ENCODE measurements at regions not wholly inside any gene's neighbourhood (a gene's known extent, or its start where the extent isn't known, plus 50 kb on each side); places are given as distances from the start of the nearest gene placed in this dataset.
"Not testable (repeated sequence)": the region's sequence is repeated elsewhere in the genome, so short reads cannot be mapped to it uniquely, and the experiment has no call there.

DNA sequence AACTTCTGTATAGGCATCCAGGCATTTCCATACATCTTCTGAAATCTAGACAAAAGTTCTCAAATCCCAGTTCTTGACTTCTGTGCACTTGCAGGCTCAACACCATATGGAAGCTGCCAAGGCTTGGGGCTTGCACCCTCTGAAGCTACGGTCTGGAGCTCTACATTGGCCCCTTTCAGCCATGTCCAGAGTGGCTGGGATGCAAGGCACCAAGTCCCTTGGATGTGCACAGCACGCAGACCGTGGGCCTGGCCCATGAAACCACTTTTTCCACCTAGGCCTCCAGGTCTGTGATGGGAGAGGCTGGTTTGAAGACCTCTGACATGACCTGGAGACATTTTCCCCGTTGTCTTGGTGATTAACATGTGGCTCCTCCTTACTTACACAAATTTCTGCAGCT is 1645.1 kb downstream of the REEP3 start:
- no peak for DNase-seq (ENCODE audit: low read depth)

- no peak for DNase-seq (ENCODE audit: low read depth)
Measured at GRCh38 chr10:65172249-65172648, 1651.0 kb downstream of the REEP3 start.

- DNase-seq (ENCODE audit: low read depth) = no peak
Measured at GRCh38 chr10:65176994-65177393, 1655.8 kb downstream of the REEP3 start.

DNA sequence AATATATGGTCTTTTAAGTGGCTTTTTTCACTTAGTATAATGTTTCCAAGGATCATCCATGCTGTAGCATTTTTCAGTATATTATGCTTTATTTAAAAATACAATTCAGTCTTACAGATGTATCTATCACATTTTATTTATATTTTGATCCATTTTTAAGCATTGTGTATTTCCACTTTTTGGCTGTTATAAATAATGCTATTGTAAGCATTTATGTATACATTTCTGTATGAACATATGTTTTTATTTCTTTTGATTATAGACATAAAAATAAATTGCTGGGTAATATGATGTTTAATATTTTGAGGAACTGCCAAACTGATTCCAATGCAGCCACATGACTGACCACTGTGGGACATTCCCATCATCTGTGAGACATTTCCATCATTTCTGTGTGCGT is 1662.0 kb downstream of the REEP3 start:
- no peak for DNase-seq (ENCODE audit: low read depth)

GRCh38 chr10:65186668-65187067 is 1665.5 kb downstream of the REEP3 start:
- not testable (repeated sequence) for DNase-seq (ENCODE audit: low read depth)

DNA sequence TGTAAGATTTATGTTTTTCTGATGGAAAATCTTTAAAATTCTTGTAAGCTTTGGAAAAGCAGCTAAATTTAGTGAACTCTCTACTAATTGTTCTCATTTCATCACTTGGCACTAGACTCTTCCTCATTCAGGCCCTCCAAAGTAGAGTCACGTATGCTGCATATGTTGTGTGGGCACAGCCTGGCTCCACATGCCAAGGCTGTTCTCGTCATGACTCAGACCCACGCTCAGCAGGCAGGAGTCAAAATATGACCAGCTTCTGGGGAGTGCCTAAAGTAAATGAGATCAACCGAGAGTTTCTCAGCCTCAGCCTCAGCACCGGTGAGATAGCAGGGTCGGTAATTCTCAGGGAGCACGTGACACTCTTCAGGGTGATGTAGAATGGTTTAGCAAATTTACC is 1672.9 kb downstream of the REEP3 start:
- no peak for DNase-seq (ENCODE audit: low read depth)

DNA sequence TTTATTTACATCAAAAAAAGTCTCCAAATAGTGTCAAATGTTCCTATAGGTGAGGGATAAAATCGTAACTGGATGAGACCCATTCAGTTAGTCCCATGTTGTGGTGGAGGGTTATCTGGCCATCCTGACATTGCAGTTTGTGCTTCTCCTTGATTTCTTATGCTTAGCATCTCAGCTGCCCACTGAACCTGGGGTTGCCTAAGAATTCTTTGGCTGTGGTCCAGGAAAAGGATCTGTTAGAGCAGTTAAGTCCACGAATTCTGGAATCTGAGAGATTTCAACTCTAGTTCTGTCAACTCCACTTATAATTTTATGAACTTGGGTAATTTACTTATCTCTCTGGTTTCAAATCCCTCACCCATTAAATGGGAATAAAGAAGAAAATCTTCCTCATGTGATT is 1673.4 kb downstream of the REEP3 start:
- no peak for DNase-seq (ENCODE audit: low read depth)

DNA sequence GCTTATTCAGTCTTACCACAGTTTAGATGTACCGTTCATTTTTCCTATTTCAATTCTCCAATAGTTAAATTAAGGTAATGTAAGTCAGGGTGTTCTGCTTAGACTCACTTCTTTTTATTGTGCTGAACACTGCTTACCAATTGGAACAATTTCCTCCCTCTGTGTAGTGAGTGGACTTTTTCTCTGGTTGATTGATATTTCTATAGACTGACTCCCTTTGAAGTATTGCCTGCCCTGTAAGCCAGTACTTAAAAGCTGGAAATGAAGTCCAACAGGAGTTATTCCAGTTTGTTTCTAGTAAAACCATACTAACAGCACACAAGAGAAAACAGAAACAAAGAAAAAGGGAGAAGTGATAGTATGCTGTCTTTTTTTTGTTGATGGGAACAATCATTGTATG is 1674.9 kb downstream of the REEP3 start:
- DNase-seq (ENCODE audit: low read depth) = no peak

DNA sequence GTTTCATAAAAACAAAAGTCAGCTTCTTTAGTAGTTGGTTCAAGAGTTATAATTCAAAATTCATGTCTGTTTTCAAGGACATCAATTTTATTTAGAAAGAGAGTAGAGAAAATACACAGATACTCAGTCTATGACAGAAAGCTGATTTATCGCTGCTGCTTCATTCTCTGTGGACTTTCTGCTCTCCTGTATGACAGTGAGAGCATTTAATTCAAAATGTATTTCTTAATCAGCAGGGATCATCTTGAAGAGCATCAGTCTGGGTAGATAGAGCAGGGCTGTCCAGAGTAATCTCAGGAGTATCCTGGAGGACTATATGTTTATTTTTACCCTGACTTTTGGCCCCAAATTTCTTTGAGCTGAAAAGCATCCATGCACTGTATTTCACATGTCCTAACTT is 1676.7 kb downstream of the REEP3 start:
- no peak for DNase-seq (ENCODE audit: low read depth)

DNA sequence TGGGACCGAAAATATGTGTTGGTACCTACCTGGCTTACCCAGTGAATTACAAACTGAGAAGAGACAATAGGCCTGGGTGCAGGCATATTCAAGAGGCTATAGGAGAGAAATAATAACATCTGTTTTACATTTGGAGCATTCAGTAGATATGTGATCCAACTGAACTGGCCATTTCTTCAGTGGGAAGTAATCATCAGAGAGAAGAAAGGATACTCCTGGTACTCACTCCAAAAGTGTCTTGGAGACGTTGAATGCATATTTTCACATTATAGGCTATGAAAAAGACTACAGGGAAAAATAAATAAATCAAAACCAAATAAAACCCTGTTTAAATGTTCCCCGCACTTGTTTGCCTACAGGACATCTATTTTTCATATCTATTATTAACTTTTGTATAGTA is 1680.3 kb downstream of the REEP3 start:
- no peak for DNase-seq (ENCODE audit: low read depth)

- DNase-seq (ENCODE audit: low read depth) = no peak
Measured at GRCh38 chr10:65204999-65205398, 1683.8 kb downstream of the REEP3 start.

- DNase-seq (ENCODE audit: low read depth) = no peak
Measured at GRCh38 chr10:65213170-65213569, 1692.0 kb downstream of the REEP3 start.

DNA sequence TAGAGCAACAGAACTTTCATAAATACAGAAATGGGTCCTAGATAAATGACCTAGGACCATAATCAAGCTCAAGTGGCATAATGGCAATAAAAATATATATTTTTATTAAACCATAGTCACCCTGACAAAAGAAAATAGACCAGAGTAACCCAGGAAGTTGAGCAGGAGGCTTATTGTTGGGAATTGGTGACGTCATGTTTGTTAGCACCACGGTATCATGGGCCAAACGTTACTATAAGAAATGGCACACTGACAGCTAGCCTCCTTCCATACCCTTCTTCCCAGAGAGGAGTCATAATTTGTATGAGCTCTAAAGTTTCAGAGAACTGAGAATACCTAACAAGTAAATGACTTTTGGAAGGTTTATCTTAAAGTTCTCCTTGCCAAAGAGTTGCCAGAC is 1698.2 kb downstream of the REEP3 start:
- no peak for DNase-seq (ENCODE audit: low read depth)

DNA sequence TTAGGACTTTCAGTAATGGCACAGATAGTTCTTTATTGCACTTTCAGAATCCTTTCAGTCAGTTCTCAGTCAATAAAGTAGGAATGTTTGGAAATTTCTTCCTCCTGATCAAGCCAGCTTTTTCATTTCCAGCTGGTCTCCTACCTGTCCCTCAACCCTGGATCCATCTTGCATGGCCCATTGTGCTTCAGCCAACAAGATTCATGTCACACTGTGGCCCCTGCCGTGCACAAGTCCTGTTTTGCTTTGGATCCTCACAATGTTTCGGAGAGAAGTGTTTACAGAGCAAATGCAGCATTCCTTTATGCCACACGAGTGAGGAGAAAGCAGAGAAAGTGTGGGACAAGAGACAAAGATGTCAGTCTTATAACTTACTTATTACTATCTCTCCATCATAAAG is 1694.7 kb upstream of the LRRTM3 start:
- DNase-seq (ENCODE audit: low read depth) = no peak

GRCh38 chr10:65234261-65234660 is 1691.6 kb upstream of the LRRTM3 start:
- no peak for DNase-seq (ENCODE audit: low read depth)

- no peak for DNase-seq (ENCODE audit: low read depth)
Measured at GRCh38 chr10:65235266-65235665, 1690.6 kb upstream of the LRRTM3 start.

DNA sequence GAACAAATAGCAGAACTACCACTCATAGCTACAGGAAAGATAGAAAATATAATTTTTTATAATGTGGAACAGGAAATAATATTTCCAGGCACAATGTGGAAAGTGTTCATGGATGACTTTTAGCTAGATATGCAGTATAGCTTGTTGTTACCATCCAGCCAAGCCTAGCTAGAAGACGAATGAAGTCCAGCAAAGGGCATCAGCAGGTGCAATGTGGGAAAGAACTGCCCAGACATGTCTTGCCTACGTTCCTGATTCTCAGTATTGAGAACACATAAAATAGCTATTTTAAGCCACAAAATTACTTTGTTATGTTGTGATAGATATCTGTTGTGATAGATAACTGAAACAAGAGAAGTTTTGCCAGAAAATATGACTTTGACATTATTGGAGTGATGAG is 1690.0 kb upstream of the LRRTM3 start:
- DNase-seq (ENCODE audit: low read depth) = no peak

DNA sequence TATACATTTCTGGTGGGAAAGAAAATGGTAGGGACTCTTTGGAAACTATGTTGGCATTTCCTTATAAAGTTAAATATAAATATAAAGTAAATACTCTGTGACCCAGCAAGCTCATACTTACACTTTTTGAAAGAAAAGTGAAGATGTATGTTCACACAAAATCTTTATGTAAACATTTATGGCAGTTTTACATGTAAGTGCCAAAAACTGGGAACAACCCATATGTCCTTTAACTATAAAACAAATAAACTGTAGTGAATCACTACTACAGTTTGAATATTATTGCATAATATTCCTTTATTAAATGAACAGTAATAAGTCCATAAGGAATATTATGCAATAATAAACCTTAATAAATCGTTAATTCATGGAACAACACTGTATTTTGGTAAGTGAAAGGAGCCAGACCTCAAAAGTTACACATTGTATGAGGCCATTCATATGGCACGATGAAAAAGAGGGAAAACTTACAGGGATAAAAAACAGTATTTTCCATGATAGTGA is 1660.3 kb upstream of the LRRTM3 start:
- no peak for DNase-seq (ENCODE audit: low read depth)

GRCh38 chr10:65269551-65269950 is 1656.3 kb upstream of the LRRTM3 start:
- not testable (repeated sequence) for DNase-seq (ENCODE audit: low read depth)

DNA sequence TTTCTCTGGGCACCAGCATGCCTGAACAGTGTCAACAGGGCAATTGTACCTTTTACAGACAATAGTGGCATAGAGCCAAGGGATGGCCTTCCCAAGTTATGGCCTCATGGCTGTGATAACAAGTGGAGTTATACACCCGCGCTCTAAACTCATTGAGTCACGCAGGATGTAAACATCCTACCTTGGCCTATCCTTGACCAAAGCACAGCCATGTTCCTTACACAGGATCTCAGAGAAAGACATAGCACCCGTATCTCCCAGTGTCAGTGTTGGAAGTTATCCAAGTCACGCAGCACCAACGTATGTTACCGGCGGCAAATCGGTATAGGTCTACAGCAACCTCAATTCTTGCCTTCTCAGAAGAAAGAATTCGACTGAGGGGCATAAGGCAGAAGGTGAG is 1654.9 kb upstream of the LRRTM3 start:
- DNase-seq (ENCODE audit: low read depth) = no peak

GRCh38 chr10:65273115-65273514 is 1652.7 kb upstream of the LRRTM3 start:
- DNase-seq (ENCODE audit: low read depth) = no peak

DNA sequence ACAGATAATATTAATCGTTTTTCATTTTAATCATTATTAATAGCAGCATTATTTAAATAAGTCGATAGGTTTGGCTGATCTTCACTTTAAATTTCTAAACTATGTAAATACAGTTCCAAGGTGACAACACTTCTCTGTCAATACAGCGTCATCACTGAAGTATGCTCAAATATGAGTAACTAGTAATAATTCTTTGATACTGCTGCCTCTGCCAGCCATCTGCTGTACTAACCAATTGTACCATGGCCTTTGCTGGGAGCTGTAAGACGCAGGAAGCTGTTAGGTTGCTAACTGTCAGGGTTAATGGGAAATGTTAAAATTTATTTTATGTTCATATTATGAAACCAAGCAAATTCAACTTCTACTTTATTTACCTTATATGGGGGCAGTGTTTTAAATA is 1650.5 kb upstream of the LRRTM3 start:
- DNase-seq (ENCODE audit: low read depth) = no peak

DNA sequence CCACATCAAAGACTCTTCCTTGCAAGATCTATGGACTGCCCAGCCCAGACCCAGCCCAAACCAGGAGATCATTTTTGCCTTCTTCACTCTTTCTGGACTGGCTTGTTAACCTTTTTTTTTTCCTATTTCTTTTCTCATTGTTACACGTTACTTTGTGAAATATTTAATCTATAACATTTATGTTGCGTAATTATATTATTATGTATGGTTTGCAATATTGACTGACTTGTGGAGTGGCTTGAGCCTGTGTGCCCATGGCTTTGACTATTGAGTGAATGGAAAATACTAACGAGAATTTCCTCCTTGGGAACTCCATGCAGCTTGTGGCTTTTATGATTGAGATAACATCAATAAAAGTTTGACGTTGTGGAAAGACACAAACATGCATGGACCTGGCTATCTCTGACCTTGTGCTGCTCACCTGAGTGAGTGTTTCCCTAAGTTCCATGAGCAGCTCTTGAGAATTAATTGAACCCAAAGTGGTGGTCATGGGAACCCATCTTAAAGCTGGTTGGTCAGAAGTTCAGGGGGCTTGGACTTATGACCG is 1641.3 kb upstream of the LRRTM3 start:
- no peak for DNase-seq (ENCODE audit: low read depth)

GRCh38 chr10:65285726-65286125 is 1640.1 kb upstream of the LRRTM3 start:
- not testable (repeated sequence) for DNase-seq (ENCODE audit: low read depth)

DNA sequence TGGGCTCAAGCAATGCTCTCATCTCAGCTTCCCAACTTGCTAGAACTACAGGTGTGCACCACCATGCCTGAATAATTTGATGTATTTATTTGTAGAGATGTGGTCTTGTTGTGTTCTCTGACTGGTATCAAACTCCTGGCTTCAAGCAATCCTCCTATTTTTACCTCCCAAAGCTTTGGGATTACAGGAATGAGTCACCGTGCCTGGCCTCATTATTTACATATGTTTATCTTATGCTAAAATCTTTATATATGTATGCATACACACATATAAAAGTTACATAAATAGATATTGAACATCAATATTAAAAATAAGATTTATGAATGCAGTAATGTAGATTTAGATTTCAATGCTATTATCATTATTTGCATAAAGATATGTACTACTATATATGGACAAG is 1634.5 kb upstream of the LRRTM3 start:
- DNase-seq (ENCODE audit: low read depth) = no peak
